ENCODE measurements at regions not wholly inside any gene's neighbourhood (a gene's known extent, or its start where the extent isn't known, plus 50 kb on each side); places are given as distances from the start of the nearest gene placed in this dataset.

- H3K4me3 ChIP-seq (ENCODE audit: low read depth, low read length), result no peak overlapping the region
- DNase-seq (ENCODE audit: low read depth), result no peak
- TF ChIP-seq CTCF (conservative IDR thresholded peaks at IDR 0.05; ENCODE audit: low read depth, low read length), result no peak
Measured at GRCh38 chr14:22143363-22143762, 445.7 kb downstream of the DAD1 start.

GRCh38 chr14:22140633-22141032 lies 448.4 kb downstream of the DAD1 start:
- no peak overlapping the region for H3K4me3 ChIP-seq (ENCODE audit: low read depth, low read length)
- no peak for DNase-seq (ENCODE audit: low read depth)
- TF ChIP-seq CTCF (conservative IDR thresholded peaks at IDR 0.05; ENCODE audit: low read depth, low read length), result no peak

GRCh38 chr14:22131749-22132476 lies 457.1 kb downstream of the DAD1 start:
- TF ChIP-seq CTCF (conservative IDR thresholded peaks at IDR 0.05; ENCODE audit: low read depth, low read length), result peak; percentile 57
- peak; percentile 13 for DNase-seq (ENCODE audit: low read depth)

GRCh38 chr14:22124073-22124613 lies 450.5 kb upstream of the OR4E1 start:
- no peak for TF ChIP-seq CTCF (conservative IDR thresholded peaks at IDR 0.05; ENCODE audit: low read depth, low read length)
- no peak for DNase-seq (ENCODE audit: low read depth)
- H3K4me3 ChIP-seq (ENCODE audit: low read depth, low read length), result no peak overlapping the region

More at GRCh38 chr14:22131749-22132476, 457.1 kb downstream of the DAD1 start:
- no peak overlapping the region for H3K4me3 ChIP-seq (ENCODE audit: low read depth, low read length)

GRCh38 chr14:22122829-22123560 lies 449.4 kb upstream of the OR4E1 start:
- TF ChIP-seq CTCF (conservative IDR thresholded peaks at IDR 0.05; ENCODE audit: low read depth, low read length), result no peak
- H3K4me3 ChIP-seq (ENCODE audit: low read depth, low read length), result no peak overlapping the region
- DNase-seq (ENCODE audit: low read depth), result no peak

- no peak overlapping the region for H3K4me3 ChIP-seq (ENCODE audit: low read depth, low read length)
- TF ChIP-seq CTCF (conservative IDR thresholded peaks at IDR 0.05; ENCODE audit: low read depth, low read length), result peak; percentile 40
- DNase-seq (ENCODE audit: low read depth), result peak; percentile 30
Measured at GRCh38 chr14:22122227-22122818, 448.7 kb upstream of the OR4E1 start.

Data from choroid plexus epithelial cell (primary cell).